ENCODE measurements at regions not wholly inside any gene's neighbourhood (a gene's known extent, or its start where the extent isn't known, plus 50 kb on each side); places are given as distances from the start of the nearest gene placed in this dataset.

DNA sequence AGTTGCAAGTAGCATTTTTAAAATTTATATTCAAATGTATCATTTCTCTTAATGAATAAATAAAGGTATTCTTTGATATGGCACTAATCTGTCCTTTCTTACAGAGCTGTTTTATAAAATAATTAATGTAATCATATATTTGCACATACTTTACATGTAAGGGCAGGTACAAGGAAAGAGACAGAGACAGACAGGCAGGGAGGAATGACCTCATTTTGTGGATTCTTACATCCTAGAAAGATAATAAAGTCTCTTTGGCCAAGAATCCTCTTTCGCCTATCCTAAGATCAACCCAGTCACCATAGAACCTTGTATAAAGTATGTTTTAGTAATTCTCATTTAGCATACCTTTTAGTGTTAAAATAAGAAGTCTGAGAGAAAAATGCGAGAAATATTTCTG is 98.5 kb upstream of the CTSO start:
- no peak for DNase-seq
- Histone ChIP-seq H2AFZ (ENCODE audit: low read depth, low read length) (no peak overlapping the region), H3K9me3 (ENCODE audit: insufficient read depth, low read length, severe bottlenecking) (no peaks in the 10 kb centered on the region), H3K27me3 (ENCODE audit: insufficient read depth, low read length, poor library complexity) (no peaks in the 10 kb centered on the region), H4K20me1 (ENCODE audit: insufficient read depth, low read length) (no peaks in the 10 kb centered on the region), H3K27ac (ENCODE audit: low read length) (no peak overlapping the region), H3K4me2 (ENCODE audit: insufficient read depth, low read length) (no peak overlapping the region), H3K9ac (ENCODE audit: low read depth, low read length) (no peak overlapping the region), H3K36me3 (ENCODE audit: insufficient read depth, low read length) (no peaks in the 10 kb centered on the region), H3K4me1 (ENCODE audit: insufficient read depth, low read length) (no peaks in the 10 kb centered on the region), H3K79me2 (ENCODE audit: insufficient read depth, low read length) (no peaks in the 10 kb centered on the region), H3K4me3 (ENCODE audit: low read depth in 1 of 2, low read length in 2 of 2) (no peak overlapping the region)
- no peak for ATAC-seq (ENCODE audit: insufficient read depth, low read depth)
- TF ChIP-seq, protein P1, sequence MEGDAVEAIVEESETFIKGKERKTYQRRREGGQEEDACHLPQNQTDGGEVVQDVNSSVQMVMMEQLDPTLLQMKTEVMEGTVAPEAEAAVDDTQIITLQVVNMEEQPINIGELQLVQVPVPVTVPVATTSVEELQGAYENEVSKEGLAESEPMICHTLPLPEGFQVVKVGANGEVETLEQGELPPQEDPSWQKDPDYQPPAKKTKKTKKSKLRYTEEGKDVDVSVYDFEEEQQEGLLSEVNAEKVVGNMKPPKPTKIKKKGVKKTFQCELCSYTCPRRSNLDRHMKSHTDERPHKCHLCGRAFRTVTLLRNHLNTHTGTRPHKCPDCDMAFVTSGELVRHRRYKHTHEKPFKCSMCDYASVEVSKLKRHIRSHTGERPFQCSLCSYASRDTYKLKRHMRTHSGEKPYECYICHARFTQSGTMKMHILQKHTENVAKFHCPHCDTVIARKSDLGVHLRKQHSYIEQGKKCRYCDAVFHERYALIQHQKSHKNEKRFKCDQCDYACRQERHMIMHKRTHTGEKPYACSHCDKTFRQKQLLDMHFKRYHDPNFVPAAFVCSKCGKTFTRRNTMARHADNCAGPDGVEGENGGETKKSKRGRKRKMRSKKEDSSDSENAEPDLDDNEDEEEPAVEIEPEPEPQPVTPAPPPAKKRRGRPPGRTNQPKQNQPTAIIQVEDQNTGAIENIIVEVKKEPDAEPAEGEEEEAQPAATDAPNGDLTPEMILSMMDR (IDR thresholded peaks at IDR 0.05; ENCODE audit: borderline replicate concordance, extremely low read depth, low read length, poor library complexity, severe bottlenecking), result no peak
- no peak for TF ChIP-seq EZH2 (IDR thresholded peaks at IDR 0.05; ENCODE audit: borderline replicate concordance, low read depth, low read length, severe bottlenecking)

DNA sequence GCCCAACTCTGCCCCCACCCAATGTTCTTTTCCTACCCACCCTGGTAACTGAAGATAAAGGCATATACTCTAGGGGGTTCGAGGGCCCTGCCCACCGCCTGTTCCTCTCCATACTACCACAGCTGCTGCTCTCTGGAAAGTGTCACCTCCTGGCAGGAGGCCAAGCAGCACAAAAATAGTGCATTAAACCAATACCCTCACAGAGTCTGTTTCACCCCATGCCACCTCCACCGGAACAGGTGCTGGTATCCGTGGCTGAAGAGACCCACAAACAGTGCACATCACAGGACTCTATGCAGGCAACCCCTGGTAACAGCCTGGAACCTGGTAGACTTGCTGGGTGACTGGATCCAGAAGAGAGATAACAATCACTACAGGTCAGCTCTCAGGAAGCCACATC is 85.1 kb upstream of the CTSO start:
- Histone ChIP-seq H3K9ac (ENCODE audit: low read depth, low read length) (no peak overlapping the region), H4K20me1 (ENCODE audit: insufficient read depth, low read length) (no peaks in the 10 kb centered on the region), H3K4me3 (ENCODE audit: low read depth in 1 of 2, low read length in 2 of 2) (no peak overlapping the region), H3K79me2 (ENCODE audit: insufficient read depth, low read length) (no peaks in the 10 kb centered on the region), H3K36me3 (ENCODE audit: insufficient read depth, low read length) (no peaks in the 10 kb centered on the region), H2AFZ (ENCODE audit: low read depth, low read length) (no peak overlapping the region), H3K27me3 (ENCODE audit: insufficient read depth, low read length, poor library complexity) (no peaks in the 10 kb centered on the region), H3K9me3 (ENCODE audit: insufficient read depth, low read length, severe bottlenecking) (no peaks in the 10 kb centered on the region), H3K4me2 (ENCODE audit: insufficient read depth, low read length) (no peak overlapping the region), H3K4me1 (ENCODE audit: insufficient read depth, low read length) (no peaks in the 10 kb centered on the region), H3K27ac (ENCODE audit: low read length) (no peak overlapping the region)
- TF ChIP-seq, protein P1 (IDR thresholded peaks at IDR 0.05; ENCODE audit: borderline replicate concordance, extremely low read depth, low read length, poor library complexity, severe bottlenecking), result no peak
- no peak for TF ChIP-seq EZH2 (IDR thresholded peaks at IDR 0.05; ENCODE audit: borderline replicate concordance, low read depth, low read length, severe bottlenecking)
- no peak for ATAC-seq (ENCODE audit: insufficient read depth, low read depth)
- DNase-seq, result no peak

DNA sequence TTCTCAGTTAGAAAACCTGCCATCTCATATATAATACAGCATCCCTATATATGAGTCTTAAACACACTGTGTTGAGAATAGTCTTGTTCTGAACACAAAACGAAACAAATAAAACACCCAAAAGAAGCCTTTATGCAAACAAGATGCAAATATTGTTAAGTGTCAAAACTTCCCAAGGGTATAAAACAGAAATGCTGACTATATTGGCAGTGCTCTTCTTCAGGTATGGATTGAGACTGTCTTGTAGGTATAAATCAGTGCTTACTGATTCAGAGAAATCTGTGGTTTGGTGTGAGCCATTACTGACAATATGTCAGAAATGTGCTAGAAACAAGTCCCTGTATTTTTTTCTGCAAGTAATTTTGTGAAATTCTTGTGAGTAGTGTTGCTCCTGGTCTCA is 82.8 kb upstream of the CTSO start:
- TF ChIP-seq, protein P1 (IDR thresholded peaks at IDR 0.05; ENCODE audit: borderline replicate concordance, extremely low read depth, low read length, poor library complexity, severe bottlenecking), result no peak
- TF ChIP-seq EZH2 (IDR thresholded peaks at IDR 0.05; ENCODE audit: borderline replicate concordance, low read depth, low read length, severe bottlenecking), result no peak
- Histone ChIP-seq H3K9me3 (ENCODE audit: insufficient read depth, low read length, severe bottlenecking) (no peaks in the 10 kb centered on the region), H3K4me2 (ENCODE audit: insufficient read depth, low read length) (no peak overlapping the region), H3K27ac (ENCODE audit: low read length) (no peak overlapping the region), H3K9ac (ENCODE audit: low read depth, low read length) (no peak overlapping the region), H3K4me1 (ENCODE audit: insufficient read depth, low read length) (no peaks in the 10 kb centered on the region), H4K20me1 (ENCODE audit: insufficient read depth, low read length) (no peaks in the 10 kb centered on the region), H3K27me3 (ENCODE audit: insufficient read depth, low read length, poor library complexity) (no peaks in the 10 kb centered on the region), H3K79me2 (ENCODE audit: insufficient read depth, low read length) (no peaks in the 10 kb centered on the region), H3K36me3 (ENCODE audit: insufficient read depth, low read length) (no peaks in the 10 kb centered on the region), H3K4me3 (ENCODE audit: low read depth in 1 of 2, low read length in 2 of 2) (no peak overlapping the region), H2AFZ (ENCODE audit: low read depth, low read length) (no peak overlapping the region)
- DNase-seq (no peak), ATAC-seq (ENCODE audit: insufficient read depth, low read depth) (no peak)

DNA sequence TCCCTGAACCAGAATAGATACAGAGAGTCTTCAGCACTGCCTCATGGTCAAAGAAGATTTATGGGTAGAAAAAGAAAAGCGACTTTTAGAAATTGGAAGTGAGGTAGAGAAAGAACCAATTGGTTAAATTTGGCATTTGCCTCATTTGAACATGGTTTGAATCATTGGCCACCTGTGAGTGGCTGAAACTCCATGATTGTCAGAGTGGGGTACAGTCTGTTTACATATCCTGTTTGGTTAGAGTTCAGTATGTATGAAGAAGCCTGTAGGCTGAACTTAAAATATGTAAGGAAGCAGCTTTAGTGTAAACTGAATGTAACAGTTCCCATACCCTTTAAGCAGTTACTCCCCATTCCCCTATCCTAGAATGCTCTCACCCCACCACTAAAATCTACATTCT is 76.0 kb upstream of the CTSO start:
- Histone ChIP-seq H3K36me3 (ENCODE audit: insufficient read depth, low read length) (no peaks in the 10 kb centered on the region), H3K4me3 (ENCODE audit: low read depth in 1 of 2, low read length in 2 of 2) (no peak overlapping the region), H3K4me1 (ENCODE audit: insufficient read depth, low read length) (no peaks in the 10 kb centered on the region), H3K27ac (ENCODE audit: low read length) (no peak overlapping the region), H2AFZ (ENCODE audit: low read depth, low read length) (no peak overlapping the region), H4K20me1 (ENCODE audit: insufficient read depth, low read length) (no peaks in the 10 kb centered on the region), H3K27me3 (ENCODE audit: insufficient read depth, low read length, poor library complexity) (no peaks in the 10 kb centered on the region), H3K9ac (ENCODE audit: low read depth, low read length) (no peak overlapping the region), H3K79me2 (ENCODE audit: insufficient read depth, low read length) (no peaks in the 10 kb centered on the region), H3K4me2 (ENCODE audit: insufficient read depth, low read length) (no peak overlapping the region), H3K9me3 (ENCODE audit: insufficient read depth, low read length, severe bottlenecking) (no peaks in the 10 kb centered on the region)
- ATAC-seq (ENCODE audit: insufficient read depth, low read depth), result no peak
- no peak for TF ChIP-seq EZH2 (IDR thresholded peaks at IDR 0.05; ENCODE audit: borderline replicate concordance, low read depth, low read length, severe bottlenecking)
- TF ChIP-seq, protein P1 (IDR thresholded peaks at IDR 0.05; ENCODE audit: borderline replicate concordance, extremely low read depth, low read length, poor library complexity, severe bottlenecking), result no peak
- DNase-seq, result no peak
